Psoas muscle (tissue), 7 donors: ENCODE measurements at regions not wholly inside any gene's neighbourhood (a gene's known extent, or its start where the extent isn't known, plus 50 kb on each side); places are given as distances from the start of the nearest gene placed in this dataset.

Experiments used
- ATAC-seq, 4 donors: fragments of 200-7000 bp; cut with Tn5 transposase; one replicate each; pipeline ENCODE4 v1.9.1; 2020; ENCODE audit warnings: moderate library complexity in 3 of 4, mild to moderate bottlenecking in 2 of 4
- DNase-seq, 2 donors: peaks; one replicate each; pipeline ENCODE4 v3.0.0-alpha.2; 2020
- H3K27ac ChIP-seq: fragments of 200-600 bp; one replicate; pipeline ENCODE4 v1.8.0; 2022
- H3K27me3 ChIP-seq, 3 donors: fragments of 200-600 bp in 1 of 3; one replicate each; pipeline versions ENCODE4 v1.6.1 to v1.8.0; 2013 to 2022; ENCODE audit warnings: low read length in 2 of 3, mild to moderate bottlenecking in 2 of 3, moderate library complexity in 1 of 3; ENCODE audit not compliant: insufficient read depth in 3 of 3
- H3K36me3 ChIP-seq, 2 donors: fragments of 200-600 bp in 1 of 2; one replicate each; pipeline versions ENCODE4 v1.6.1 to v1.8.0; 2013 to 2022; ENCODE audit warnings: low read depth in 1 of 2, mild to moderate bottlenecking in 1 of 2, moderate library complexity in 1 of 2; ENCODE audit not compliant: insufficient read depth in 1 of 2
- H3K4me1 ChIP-seq: fragments of 200-600 bp; one replicate; pipeline ENCODE4 v1.8.0; 2022
- H3K4me3 ChIP-seq: fragments of 200-600 bp; one replicate; pipeline ENCODE4 v1.8.0; 2022; ENCODE audit warnings: mild to moderate bottlenecking
- H3K9me3 ChIP-seq: fragments of 200-600 bp; one replicate; pipeline ENCODE4 v1.8.0; 2022
- CTCF ChIP-seq: fragments of 200-600 bp; IDR thresholded peaks from one replicate; pipeline ENCODE4 v1.8.0; 2022; ENCODE audit warnings: antibody characterized with exemption
- WGBS, 3 donors: extraction: QIAGEN DNeasy Blood & Tissue Kit; methylation state at CpG; one replicate each; pipeline versions ENCODE4 v1.1.6 to v1.1.7; 2013; 5-methylcytosine and 5-hydroxymethylcytosine counted together
- intact Hi-C, 2 donors: fragments of 100-400 bp; cut with DNase I; formaldehyde crosslinking; loops; one replicate each; pipeline versions ENCODE4 v1.11.0 to v1.14.2; 2022
- donor health status: healthy with polysubstance abuse.
- donor health status: DM: no; HTN: no; CAD: no; lungs with moderate emphysema.
- donor health status: Bipolar disorder and iron deficiency.
- donor health status: healthy.
- donor health status: DM: yes; HTN: yes; CAD: no.
- donor health status: DM: no; HTN: no; CAD: no.
- donor health status: DM: yes; HTN: yes; CAD: no.

GRCh38 chr10:21146436-21146789, 249.3 kb upstream of the NEBL start:
- H3K36me3 ChIP-seq, result no peaks in the 10 kb centered on the region
- TF ChIP-seq CTCF, result no peak
- no peak overlapping the region for H3K27ac ChIP-seq
- ATAC-seq, result no peak
- H3K27me3 ChIP-seq, result peaks cover 0 to 2% (median 0%) of the 10 kb centered on the region in 3 donors
- intact Hi-C loops, result no loop called here
- no peak overlapping the region for H3K4me3 ChIP-seq
- H3K9me3 ChIP-seq, result no peaks in the 10 kb centered on the region
- no peaks in the 10 kb centered on the region for H3K4me1 ChIP-seq
- 78 to 89% (median 86%) methylated on average over 1 of the region's 1 CpG for whole genome bisulfite sequencing, 3 donors
- no peak for DNase-seq

GRCh38 chr10:21145751-21146435, 248.8 kb upstream of the NEBL start:
- 78 to 80% (median 80%) methylated on average over 13 of the region's 13 CpGs for WGBS, 3 donors
- H3K27me3 ChIP-seq, result peaks cover 0 to 2% (median 0%) of the 10 kb centered on the region in 3 donors
- DNase-seq, result no peak
- no peak for ATAC-seq
- H3K9me3 ChIP-seq, result no peaks in the 10 kb centered on the region
- no peaks in the 10 kb centered on the region for H3K36me3 ChIP-seq
- no peak overlapping the region for H3K4me3 ChIP-seq
- H3K4me1 ChIP-seq, result no peaks in the 10 kb centered on the region
- intact Hi-C loops, result no loop called here
- TF ChIP-seq CTCF, result no peak
- H3K27ac ChIP-seq, result no peak overlapping the region

GRCh38 chr10:21144047-21144446, 246.9 kb upstream of the NEBL start:
- no peaks in the 10 kb centered on the region for H3K4me1 ChIP-seq
- WGBS, 3 donors, result 89 to 93% (median 92%) methylated on average over 3 of the region's 3 CpGs

GRCh38 chr10:21141946-21142492, 244.9 kb upstream of the NEBL start:
- Histone ChIP-seq H3K27ac (no peak overlapping the region), H3K36me3 (no peaks in the 10 kb centered on the region), H3K27me3 (peaks cover 0 to 2% (median 0%) of the 10 kb centered on the region in 3 donors), H3K4me3 (no peak overlapping the region), H3K9me3 (no peaks in the 10 kb centered on the region), H3K4me1 (no peaks in the 10 kb centered on the region)
- ATAC-seq (no peak), DNase-seq (no peak)
- intact Hi-C loops, result no loop called here
- no peak for TF ChIP-seq CTCF
- WGBS, 3 donors, result 83 to 85% (median 84%) methylated on average over 2 of the region's 2 CpGs

More at GRCh38 chr10:21144047-21144446, 246.9 kb upstream of the NEBL start:
- ATAC-seq, result no peak
- no peak for DNase-seq
- Histone ChIP-seq H3K4me3 (no peak overlapping the region), H3K9me3 (no peaks in the 10 kb centered on the region), H3K36me3 (no peaks in the 10 kb centered on the region), H3K27ac (no peak overlapping the region), H3K27me3 (peaks cover 0 to 2% (median 0%) of the 10 kb centered on the region in 3 donors)
- TF ChIP-seq CTCF, result no peak
- intact Hi-C loops, result no loop called here
